GM21786 (cell line): ENCODE measurements at regions not wholly inside any gene's neighbourhood (a gene's known extent, or its start where the extent isn't known, plus 50 kb on each side); places are given as distances from the start of the nearest gene placed in this dataset.

Experiments
- ATAC-seq: cut with Tn5 transposase; IDR thresholded peaks from one replicate; pipeline ENCODE4 v1.9.1; 2021; ENCODE audit not compliant: unreplicated experiment

DNA sequence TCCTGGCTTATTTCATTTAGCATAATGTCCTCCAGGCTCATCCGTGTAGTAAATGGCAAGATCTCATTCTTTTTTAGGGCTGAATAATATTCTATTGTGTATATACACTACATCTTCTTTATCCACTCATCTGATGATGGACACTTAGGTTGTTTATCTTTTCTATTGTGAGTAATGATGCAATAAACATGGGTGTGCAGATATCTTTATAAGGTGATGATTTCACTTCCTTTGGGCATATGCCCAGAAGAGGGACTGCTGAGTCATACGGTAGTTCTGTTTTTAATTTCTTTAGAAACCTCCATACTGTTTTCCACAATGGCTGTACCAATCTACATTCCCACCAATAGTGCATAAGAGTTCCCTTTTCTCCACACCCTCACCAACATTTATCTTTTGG lies 317.6 kb upstream of the CNKSR2 start:
- ATAC-seq, result no peak

DNA sequence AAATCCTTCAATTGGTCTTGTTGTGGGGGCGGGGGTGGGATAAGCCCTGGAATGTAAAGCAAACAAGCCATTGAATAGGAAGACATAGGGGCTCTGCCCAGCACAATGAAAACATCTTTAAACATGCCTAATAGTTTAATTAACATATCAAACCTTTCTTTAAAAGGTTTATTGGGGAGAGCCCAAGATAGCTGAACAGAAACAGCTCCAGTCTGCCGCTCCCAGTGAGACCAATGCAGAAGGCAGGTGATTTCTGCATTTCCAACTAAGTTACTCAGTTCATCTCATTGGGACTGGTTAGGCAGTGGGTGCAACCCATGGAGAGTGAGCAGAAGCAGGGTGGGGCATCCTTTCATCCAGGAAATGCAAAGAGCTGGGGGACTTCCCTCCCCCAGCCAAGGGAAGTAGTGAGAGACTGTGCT lies 327.2 kb upstream of the CNKSR2 start:
- ATAC-seq, result no peak

DNA sequence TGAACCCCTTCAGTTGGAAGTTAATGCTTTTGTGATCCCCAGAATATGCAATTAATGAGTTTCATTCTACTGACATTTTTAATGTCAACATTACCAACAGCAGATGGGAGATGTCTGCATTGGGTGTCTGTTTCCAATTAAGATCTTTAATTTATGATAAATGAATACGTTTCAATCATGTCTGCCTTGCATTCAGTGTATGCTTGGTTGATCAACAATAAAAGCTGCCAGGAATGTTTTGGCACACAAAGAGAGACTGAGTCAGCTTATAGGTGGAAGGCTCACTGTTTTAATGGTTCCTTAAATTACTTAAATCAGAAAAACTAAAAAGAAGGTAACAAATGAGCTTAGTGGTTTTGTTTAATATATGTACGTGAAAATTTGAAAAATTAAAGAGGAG lies 359.9 kb upstream of the CNKSR2 start:
- ATAC-seq, result no peak

DNA sequence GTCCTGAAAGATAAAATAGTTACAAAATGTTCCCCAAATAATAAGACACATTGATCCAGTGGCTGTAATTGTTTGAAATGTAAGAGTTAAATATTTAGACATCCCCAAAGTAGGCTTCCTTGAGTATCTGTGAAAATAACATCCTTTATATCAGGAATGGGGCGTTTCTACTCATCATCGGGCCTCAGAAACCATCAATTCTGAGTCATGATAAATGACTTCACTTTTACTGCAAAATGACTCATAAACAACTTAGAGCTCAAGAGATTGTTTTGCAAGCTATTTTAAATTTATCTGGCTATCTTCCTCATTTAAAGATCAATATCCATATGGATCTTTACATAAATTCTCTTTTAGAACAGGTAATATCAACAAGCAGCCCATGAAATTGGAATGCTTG lies 369.4 kb upstream of the CNKSR2 start:
- ATAC-seq, result no peak

DNA sequence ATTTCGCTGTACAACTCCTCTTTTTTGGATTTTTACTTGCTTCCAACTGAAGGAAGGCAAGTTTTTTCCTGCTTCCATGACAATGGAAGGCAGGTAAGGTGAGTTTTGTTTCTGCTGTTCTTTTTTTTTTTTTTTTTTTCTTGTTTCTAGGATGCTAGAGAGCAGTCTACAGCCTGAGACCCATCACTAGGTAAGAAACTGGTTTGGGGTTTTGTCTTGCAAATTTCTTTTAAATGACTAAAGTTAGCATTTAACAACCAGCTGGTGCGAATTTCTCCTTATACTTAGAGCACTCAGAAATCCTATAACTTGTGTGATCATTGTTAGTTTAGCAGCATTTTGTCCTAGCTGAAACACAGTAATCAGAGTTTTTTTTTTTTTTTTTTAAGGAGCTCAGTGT lies 378.4 kb upstream of the CNKSR2 start:
- no peak for ATAC-seq

DNA sequence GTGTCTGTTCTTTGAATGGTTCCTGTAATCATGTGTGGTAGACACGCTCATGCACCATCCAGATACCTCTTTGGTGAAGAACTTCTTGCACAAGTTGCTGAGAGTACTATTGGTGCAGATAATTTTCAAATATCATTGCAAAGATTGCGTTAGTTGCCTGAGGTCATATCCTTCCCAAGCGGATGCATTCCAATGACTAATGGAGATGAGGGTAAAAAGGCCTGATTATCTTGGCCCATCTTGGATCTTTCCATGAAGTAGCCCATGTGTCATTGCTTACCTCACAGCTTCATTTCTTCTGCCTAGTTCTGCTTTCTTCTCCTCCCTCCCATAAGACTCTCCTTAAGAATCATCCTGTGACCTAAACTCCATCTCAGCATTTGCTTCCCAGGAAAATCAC lies 384.9 kb upstream of the CNKSR2 start:
- no peak for ATAC-seq

DNA sequence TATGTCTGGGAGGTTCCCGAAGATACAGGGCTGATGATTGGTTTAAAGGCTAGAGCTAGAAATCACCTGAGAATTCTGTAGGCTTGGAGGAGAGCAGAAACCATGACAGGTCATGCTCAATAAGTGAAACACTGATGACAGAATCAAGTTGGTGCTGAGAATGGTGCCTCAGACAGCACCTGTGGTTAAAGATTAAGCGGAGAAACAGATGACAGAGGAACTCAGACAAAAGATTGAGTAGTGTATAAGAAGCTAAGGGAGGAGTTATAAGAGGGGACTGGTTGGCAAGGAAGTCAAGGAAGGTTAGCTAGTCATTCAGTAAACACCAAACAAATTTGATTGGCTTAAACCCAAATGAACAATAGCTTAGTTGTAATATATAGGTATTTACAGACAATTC lies 385.4 kb upstream of the CNKSR2 start:
- no peak for ATAC-seq

DNA sequence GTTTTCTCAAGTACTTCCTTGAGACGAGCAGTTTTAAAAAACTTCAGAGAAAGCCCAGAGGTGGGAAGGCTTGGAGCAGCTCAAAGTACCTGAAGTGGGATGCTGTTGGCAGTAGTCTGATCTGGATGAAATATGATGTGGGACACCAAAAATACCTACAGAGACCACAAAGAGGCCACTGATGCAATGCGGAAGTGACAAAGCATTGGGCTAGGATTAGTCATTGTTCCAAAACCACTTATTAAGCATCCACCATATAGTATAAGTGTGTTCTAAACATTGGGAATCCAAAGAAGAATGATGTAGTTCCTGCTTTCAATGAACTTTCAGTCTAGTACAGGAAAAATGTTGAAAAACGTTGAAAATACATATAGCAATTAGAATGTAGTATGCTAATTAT lies 386.1 kb upstream of the CNKSR2 start:
- no peak for ATAC-seq

DNA sequence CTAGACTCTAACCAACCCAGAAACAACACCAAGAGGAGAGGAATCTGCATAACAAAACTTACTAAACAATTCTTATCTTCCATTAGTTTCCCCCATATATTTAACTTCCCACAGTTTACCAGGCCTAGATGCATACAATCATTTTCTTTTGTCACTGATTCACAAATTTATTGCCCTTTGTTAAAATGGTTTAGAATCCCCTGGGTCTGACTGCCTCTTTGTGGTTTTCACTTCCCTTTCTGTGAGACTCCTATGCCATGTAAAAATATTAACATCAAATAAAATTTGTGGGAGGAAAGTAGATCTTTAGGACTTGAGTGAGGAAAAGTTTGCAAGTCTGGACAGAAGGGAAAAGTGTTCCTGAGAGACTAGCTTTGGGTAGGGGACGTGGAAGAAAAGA lies 393.8 kb upstream of the CNKSR2 start:
- ATAC-seq, result no peak

DNA sequence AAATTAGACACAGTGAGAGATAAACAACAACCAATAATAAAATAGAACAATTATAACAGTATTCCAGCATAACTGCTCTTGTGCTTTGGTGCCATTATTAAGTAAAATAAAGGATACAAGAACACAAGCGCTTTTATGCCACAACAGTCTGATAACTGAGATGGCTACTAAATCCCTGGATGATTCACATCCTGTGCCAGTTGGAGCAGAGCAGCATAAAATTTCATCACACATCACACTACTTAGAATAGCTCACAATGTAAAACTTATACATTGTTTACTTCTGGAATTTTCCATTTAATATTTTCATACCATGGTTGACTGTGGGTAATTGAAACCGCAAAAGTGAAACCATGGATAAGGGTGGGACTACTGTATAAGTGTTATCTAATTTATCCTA lies 399.9 kb upstream of the CNKSR2 start:
- no peak for ATAC-seq

DNA sequence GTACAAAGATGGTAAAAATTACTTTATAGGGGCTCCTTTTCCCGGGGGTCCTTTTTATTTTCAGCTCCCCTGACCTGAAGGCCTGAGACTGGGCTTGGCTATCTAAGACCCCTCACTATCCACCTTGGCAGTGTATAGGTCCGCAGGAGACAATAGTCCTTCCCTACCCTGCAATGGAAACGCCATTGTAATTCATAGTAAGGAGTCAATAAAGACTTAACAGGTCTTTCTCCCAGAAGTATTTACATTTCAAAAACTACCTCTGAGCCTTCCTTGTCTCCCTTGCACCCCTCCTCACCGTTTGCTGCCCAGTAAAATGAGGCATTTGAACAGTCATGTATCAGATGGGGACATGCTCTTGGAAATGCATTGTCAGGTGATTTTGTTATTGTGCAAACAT lies 401.2 kb upstream of the CNKSR2 start:
- no peak for ATAC-seq

DNA sequence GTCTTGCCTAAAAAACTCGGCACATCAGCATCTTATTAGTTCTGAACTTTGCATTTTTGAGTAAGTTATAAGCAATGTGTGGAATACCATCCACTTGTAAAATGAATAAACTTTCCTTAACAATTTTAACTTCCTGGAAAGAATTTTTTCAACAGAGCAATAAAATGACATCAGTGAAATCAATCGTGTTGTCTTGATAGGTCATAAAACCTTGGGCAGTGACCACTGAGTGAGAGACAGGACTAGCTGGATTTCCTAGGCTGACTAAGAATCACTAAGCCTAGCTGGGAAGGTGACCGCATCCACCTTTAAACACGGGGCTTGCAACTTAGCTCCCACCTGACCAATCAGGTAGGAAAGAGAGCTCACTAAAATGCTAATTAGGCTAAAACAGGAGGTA lies 403.0 kb upstream of the CNKSR2 start:
- no peak for ATAC-seq

DNA sequence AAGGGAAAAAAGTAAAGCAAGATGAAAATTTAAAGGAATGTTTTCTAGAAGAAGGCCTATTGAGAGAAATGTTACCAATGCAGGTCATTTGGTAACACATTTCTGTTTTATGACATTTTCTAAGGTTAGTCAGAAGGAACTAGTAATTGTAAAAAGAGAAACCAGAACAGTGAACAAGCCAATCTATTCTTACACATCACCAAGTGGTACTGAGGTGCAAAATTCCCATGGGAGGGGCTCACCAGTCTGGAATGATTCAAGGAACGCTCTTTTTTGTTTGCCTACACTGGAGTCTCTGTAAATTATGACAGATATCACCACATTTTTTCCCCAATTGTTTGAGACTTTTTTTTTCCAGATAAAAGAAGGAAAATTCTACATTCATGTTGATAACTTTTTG lies 404.7 kb upstream of the CNKSR2 start:
- ATAC-seq, result no peak

DNA sequence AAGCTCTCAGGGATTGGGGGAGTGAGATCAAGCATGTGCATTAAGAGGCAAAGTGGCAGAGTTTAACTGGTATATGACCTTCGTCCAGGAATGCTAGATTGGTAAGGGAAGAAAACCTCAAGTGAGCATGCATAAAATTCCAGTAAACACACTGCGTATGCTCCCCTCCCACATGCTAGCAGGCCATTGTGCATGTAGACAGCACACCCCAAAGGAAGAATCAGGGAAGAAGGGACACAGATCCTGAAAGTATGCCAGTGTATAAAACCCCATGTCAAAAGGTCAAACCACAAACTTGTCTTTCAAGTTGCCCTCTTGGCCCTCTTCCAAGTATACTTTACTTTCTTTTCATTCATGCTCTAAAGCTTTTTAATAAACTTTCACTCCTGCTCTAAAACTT lies 405.2 kb upstream of the CNKSR2 start:
- no peak for ATAC-seq

DNA sequence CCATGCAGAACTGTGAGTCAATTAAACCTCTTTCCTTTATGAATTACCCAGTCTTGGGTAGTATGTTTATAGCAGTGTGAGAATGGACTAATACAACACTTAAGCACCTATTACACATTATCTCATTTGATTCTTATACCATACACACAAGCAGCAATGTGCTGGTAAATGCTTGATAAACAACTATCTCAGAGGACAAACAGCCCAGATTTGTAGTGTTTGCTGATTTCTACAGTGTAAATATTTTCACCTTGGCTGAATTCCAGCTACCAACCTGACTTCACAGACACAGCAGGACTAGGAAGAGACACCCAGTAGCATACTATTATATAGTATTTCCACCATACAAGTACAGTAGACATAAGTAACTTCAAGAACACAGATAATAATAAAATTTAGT lies 406.5 kb upstream of the CNKSR2 start:
- no peak for ATAC-seq

DNA sequence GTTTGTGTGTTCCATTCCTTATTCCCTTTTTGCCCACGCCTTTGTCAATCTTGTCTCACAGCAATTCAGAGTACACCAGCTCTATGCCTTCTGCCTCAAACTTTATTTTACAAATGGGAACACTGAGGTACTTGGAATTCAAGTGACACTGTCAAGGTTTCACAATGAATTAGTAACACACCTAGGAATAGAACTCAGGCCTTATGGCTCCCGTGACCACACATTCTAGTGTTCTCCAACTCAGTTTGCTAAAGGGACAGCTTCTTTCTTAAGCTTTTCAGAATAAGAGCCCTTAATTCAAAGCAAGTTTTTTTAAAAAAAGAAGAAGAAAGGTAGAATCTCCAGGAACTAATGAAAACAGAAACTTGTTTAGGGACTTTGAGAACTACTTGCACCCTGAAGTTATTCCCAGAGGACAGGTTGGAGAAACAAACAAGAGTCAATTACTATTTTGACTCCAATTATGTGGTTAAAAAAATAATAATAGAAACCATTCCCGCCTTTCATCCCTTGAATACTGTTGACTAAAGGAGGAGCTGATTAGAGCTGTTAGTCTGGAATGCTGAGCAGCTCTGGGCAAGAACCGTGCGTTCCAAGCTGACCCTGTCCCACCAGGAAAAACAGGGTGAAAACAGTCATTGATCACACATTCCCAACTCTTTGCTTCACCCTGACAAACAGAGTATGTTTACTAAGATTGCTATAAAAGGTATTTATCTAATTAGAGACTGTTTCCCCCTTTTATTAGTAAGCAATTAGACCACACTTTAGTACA lies 408.8 kb upstream of the CNKSR2 start:
- no peak for ATAC-seq

DNA sequence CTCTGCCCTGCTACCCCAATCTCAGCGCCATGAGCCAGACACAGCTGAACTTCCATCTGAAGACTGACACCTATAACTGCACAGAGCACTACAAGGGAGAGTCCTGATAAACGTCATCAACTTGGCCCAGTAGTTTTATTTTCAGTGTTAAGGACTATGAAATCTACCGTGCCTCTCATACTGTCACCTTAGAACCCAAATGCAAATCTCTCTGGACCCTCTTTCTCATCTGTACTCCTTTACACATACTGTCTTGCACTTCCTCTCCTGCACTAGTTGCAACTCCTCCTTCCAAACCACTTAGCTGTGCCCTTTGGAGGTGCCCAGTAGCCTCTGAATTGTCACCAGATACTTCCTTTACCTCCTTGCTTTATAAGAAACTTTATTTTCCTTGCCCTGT lies 420.2 kb upstream of the CNKSR2 start:
- no peak for ATAC-seq

DNA sequence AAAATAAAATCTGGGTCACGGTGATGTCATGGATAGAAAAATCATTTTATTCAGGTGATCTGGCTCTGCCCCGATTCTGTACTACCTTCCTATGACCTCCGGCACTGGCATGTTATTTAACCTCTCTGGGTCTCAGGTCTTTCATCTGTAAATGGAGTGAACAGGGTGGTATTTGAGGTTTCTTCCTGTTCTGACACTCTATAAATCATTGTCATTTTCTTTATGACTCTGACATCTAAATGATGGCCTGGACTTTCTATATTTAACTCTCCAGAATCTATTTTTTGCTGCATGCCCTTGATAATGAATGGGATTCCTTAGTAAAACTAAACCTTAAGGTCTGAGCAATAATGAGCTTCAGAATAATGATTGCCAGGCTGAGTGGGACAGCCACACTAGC lies 422.0 kb upstream of the CNKSR2 start:
- no peak for ATAC-seq

DNA sequence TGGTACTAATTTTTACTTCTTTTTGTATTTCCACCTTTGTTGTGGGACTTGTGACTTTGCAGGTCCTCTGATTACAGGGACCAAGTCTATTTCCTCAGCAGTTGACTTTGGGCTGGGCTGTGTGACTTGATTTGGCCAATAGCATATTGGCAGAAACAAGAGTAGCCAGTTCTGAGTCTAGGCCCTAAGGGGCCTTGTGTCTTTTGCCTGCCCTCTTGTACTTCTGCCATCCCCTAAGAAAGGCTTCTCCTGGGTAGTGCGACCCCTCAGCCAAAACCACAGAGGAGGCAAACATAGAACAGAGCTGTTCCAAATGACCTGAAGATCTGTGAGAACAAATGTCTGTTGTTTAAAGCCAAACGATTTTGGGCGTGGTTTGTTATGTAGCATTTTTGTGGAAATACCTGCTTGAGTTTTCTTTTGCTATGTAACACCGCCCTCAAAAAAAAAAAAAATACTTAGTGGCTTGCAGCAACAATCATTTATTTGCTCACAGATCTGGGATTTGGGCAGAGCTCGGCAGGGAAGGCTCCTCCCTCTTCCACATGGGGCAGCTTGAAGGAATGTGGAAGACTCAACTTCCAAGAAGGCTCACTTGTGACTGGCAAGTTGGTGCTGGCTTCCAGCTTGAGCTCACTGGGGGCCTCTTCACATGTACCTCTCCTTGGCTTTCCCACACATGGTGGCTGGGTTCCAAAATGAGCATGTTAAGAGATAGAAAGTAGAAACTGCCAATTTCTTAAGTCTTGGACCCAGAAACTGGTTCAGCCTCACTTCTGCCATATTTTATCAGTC lies 423.0 kb upstream of the CNKSR2 start:
- ATAC-seq, result no peak

DNA sequence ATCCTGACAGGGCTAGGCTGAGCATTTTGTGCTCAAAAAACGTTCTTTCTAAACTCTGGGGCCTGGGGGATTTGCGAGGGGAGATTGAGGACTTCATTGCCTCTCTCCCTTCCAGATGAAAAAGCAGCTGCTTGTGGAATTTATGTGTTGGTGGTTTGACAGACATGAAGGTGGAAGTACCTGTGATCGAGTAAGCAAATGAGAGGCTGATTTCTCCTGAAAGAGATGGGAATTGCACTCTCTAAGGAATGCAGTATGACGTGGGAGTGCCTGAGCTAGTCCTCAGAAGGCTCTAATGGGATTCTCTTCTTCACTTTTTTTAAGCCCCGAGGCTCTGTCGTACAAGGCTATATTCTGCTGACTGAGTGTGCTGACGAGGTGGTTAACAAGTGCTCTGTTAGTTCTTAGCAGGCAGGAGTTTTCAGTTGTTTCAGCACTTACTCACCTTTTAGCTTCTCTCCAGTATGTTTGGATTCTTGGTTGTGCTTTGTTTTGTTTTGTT lies 426.8 kb upstream of the CNKSR2 start:
- no peak for ATAC-seq

DNA sequence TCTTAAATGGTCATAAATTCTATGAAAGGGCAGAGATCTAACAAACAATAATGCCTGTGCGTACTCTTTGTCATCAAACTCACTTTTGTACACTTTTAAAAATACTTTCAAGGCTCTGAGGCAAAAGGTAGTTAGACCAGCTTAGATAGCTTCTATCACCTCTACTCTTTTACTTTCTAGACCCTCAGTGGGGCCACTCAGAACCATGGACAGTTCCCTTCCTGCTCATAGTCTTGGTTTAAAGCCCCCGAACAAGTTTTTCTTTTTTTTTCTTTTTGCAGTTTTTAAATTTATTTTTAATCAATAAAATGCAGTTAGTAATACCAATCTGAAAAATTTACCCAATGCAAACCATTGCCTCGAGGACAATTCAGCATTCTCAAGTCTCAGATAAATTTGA lies 460.5 kb upstream of the CNKSR2 start:
- no peak for ATAC-seq

DNA sequence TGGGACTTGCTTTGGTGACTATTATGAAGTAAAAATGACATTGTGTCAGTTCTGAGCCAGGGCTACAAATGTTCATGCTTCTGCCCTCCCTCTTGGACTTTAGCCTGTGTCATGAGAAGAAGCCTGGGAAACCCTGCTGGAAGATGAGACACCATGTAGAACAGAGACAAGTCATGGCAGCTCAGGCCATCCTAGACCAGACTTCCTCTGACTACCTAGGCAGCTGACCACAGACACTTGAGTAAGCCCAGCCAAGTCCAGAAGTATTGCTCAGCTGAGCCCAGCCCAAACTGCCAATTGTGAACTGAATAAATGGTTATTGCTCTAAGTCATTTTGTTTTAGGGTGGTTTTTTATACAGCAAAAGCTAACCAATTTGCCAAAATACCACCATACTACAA lies 467.6 kb upstream of the CNKSR2 start:
- ATAC-seq, result no peak
